ENCODE measurements at regions not wholly inside any gene's neighbourhood (a gene's known extent, or its start where the extent isn't known, plus 50 kb on each side); places are given as distances from the start of the nearest gene placed in this dataset.
"Not testable (repeated sequence)": the region's sequence is repeated elsewhere in the genome, so short reads cannot be mapped to it uniquely, and the experiment has no call there.

DNA sequence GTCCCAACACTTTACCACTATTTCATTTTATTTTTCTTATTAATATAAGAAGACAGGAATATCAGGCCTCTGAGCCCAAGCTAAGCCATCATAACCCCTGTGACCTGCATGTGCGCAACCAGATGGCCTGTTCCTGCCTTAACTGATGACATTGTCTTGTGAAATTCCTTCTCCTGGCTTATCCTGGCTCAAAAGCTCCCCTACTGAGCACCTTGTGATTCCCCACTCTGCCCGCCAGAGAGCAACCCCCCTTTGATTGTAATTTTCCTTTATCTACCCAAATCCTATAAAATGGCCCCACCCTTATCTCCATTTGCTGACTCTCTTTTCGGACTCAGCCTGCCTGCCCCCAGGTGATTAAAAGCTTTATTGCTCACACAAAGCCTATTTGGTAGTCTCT lies 382.8 kb upstream of the HS3ST1 start:
- TF ChIP-seq, protein P1, sequence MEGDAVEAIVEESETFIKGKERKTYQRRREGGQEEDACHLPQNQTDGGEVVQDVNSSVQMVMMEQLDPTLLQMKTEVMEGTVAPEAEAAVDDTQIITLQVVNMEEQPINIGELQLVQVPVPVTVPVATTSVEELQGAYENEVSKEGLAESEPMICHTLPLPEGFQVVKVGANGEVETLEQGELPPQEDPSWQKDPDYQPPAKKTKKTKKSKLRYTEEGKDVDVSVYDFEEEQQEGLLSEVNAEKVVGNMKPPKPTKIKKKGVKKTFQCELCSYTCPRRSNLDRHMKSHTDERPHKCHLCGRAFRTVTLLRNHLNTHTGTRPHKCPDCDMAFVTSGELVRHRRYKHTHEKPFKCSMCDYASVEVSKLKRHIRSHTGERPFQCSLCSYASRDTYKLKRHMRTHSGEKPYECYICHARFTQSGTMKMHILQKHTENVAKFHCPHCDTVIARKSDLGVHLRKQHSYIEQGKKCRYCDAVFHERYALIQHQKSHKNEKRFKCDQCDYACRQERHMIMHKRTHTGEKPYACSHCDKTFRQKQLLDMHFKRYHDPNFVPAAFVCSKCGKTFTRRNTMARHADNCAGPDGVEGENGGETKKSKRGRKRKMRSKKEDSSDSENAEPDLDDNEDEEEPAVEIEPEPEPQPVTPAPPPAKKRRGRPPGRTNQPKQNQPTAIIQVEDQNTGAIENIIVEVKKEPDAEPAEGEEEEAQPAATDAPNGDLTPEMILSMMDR (conservative IDR thresholded peaks at IDR 0.05; ENCODE audit: low read depth in 2 of 2) = not testable (repeated sequence)
- not testable (repeated sequence) for TF ChIP-seq EZH2 (IDR thresholded peaks at IDR 0.05; ENCODE audit: low read depth, unreplicated experiment); POLR2AphosphoS5 (IDR thresholded peaks at IDR 0.05; ENCODE audit: low read depth); EZH2phosphoT487 (IDR thresholded peaks at IDR 0.05; ENCODE audit: unreplicated experiment); CREB1 (CRISPR knock-in tag; IDR thresholded peaks at IDR 0.05; ENCODE audit: low read depth); JUNB (IDR thresholded peaks at IDR 0.05; ENCODE audit: unreplicated experiment); ZNF331 (CRISPR knock-in tag; IDR thresholded peaks at IDR 0.05; ENCODE audit: low read depth); NANOG (IDR thresholded peaks at IDR 0.05; ENCODE audit: borderline replicate concordance)
- TF ChIP-seq, protein P2, sequence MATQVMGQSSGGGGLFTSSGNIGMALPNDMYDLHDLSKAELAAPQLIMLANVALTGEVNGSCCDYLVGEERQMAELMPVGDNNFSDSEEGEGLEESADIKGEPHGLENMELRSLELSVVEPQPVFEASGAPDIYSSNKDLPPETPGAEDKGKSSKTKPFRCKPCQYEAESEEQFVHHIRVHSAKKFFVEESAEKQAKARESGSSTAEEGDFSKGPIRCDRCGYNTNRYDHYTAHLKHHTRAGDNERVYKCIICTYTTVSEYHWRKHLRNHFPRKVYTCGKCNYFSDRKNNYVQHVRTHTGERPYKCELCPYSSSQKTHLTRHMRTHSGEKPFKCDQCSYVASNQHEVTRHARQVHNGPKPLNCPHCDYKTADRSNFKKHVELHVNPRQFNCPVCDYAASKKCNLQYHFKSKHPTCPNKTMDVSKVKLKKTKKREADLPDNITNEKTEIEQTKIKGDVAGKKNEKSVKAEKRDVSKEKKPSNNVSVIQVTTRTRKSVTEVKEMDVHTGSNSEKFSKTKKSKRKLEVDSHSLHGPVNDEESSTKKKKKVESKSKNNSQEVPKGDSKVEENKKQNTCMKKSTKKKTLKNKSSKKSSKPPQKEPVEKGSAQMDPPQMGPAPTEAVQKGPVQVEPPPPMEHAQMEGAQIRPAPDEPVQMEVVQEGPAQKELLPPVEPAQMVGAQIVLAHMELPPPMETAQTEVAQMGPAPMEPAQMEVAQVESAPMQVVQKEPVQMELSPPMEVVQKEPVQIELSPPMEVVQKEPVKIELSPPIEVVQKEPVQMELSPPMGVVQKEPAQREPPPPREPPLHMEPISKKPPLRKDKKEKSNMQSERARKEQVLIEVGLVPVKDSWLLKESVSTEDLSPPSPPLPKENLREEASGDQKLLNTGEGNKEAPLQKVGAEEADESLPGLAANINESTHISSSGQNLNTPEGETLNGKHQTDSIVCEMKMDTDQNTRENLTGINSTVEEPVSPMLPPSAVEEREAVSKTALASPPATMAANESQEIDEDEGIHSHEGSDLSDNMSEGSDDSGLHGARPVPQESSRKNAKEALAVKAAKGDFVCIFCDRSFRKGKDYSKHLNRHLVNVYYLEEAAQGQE (IDR thresholded peaks at IDR 0.05; ENCODE audit: unreplicated experiment) = not testable (repeated sequence)
- TF ChIP-seq, protein P3, sequence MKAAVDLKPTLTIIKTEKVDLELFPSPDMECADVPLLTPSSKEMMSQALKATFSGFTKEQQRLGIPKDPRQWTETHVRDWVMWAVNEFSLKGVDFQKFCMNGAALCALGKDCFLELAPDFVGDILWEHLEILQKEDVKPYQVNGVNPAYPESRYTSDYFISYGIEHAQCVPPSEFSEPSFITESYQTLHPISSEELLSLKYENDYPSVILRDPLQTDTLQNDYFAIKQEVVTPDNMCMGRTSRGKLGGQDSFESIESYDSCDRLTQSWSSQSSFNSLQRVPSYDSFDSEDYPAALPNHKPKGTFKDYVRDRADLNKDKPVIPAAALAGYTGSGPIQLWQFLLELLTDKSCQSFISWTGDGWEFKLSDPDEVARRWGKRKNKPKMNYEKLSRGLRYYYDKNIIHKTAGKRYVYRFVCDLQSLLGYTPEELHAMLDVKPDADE (IDR thresholded peaks at IDR 0.05) = not testable (repeated sequence)
